Suprapubic skin (tissue), 4 donors: ENCODE measurements at regions not wholly inside any gene's neighbourhood (a gene's known extent, or its start where the extent isn't known, plus 50 kb on each side); places are given as distances from the start of the nearest gene placed in this dataset.

Source experiments
- DNase-seq, 2 donors: peaks; one replicate each; pipeline ENCODE4 v3.0.0-alpha.2; 2019; ENCODE audit warnings: low spot score in 2 of 2
- H3K27ac ChIP-seq: fragments of 200-600 bp; sonication (generic); one replicate; pipeline ENCODE4 v1.5.1; 2019
- H3K27me3 ChIP-seq: fragments of 200-600 bp; sonication (generic); one replicate; pipeline ENCODE4 v1.5.1; 2019
- H3K36me3 ChIP-seq: fragments of 200-600 bp; sonication (generic); one replicate; pipeline ENCODE4 v1.5.1; 2019
- H3K4me1 ChIP-seq: fragments of 200-600 bp; sonication (generic); one replicate; pipeline ENCODE4 v1.5.1; 2019
- H3K4me3 ChIP-seq: fragments of 200-600 bp; sonication (generic); one replicate; pipeline ENCODE4 v1.5.1; 2019; ENCODE audit warnings: mild to moderate bottlenecking
- H3K9me3 ChIP-seq: fragments of 200-600 bp; sonication (generic); one replicate; pipeline ENCODE4 v1.5.1; 2019
- CTCF ChIP-seq, 2 donors: fragments of 200-600 bp in 1 of 2; fragments of 450-650 bp in 1 of 2; sonication (generic) in 1 of 2; IDR thresholded peaks; one replicate each; pipeline ENCODE4 v1.5.1; 2016 to 2019; ENCODE audit warnings: antibody characterized with exemption in 2 of 2, mild to moderate bottlenecking in 1 of 2, moderate library complexity in 1 of 2
- EP300 ChIP-seq: sonication (generic); formaldehyde crosslinking; IDR thresholded peaks from one replicate; pipeline ENCODE4 v1.6.1; 2017; ENCODE audit warnings: antibody characterized with exemption
- POLR2A ChIP-seq, 2 donors: fragments of 450-650 bp; IDR thresholded peaks; one replicate each; pipeline ENCODE4 v1.6.1; 2017; ENCODE audit warnings: antibody characterized with exemption in 2 of 2, mild to moderate bottlenecking in 2 of 2, moderate library complexity in 2 of 2
- POLR2AphosphoS5 ChIP-seq, 3 donors: sonication (generic); formaldehyde crosslinking; IDR thresholded peaks; one replicate each; pipeline ENCODE4 v1.6.1; 2017; ENCODE audit warnings: antibody characterized with exemption in 3 of 3
- WGBS: methylation state at CpG from one replicate; pipeline ENCODE4 v1.1.5; 2018; 5-methylcytosine and 5-hydroxymethylcytosine counted together

- no peak for TF ChIP-seq EP300
- TF ChIP-seq CTCF (IDR thresholded peaks at IDR 0.05) = no peak
- no peak for TF ChIP-seq POLR2A (IDR thresholded peaks at IDR 0.05)
- TF ChIP-seq POLR2AphosphoS5 (IDR thresholded peaks at IDR 0.05) = no peak
- H3K4me3 ChIP-seq = no peak overlapping the region
- no peaks in the 10 kb centered on the region for H3K36me3 ChIP-seq
- no peaks in the 10 kb centered on the region for H3K9me3 ChIP-seq
- WGBS = 65% methylated on average over 2 of the region's 2 CpGs
- DNase-seq = no peak
- H3K4me1 ChIP-seq = no peaks in the 10 kb centered on the region
- H3K27ac ChIP-seq = no peak overlapping the region
- H3K27me3 ChIP-seq = no peaks in the 10 kb centered on the region
These were observed 1222.4 kb upstream of the PRKX start for GRCh38 chrX:4935846-4936245.

- no peak for DNase-seq
- Histone ChIP-seq H3K36me3 (no peaks in the 10 kb centered on the region), H3K27me3 (no peaks in the 10 kb centered on the region), H3K27ac (no peak overlapping the region), H3K9me3 (no peaks in the 10 kb centered on the region), H3K4me1 (no peaks in the 10 kb centered on the region), H3K4me3 (no peak overlapping the region)
- 75% methylated on average over 2 of the region's 2 CpGs for WGBS
- no peak for TF ChIP-seq POLR2AphosphoS5 (IDR thresholded peaks at IDR 0.05)
- TF ChIP-seq EP300 = no peak
- no peak for TF ChIP-seq POLR2A (IDR thresholded peaks at IDR 0.05)
- TF ChIP-seq CTCF (IDR thresholded peaks at IDR 0.05) = no peak
These were observed 1222.0 kb upstream of the PRKX start for GRCh38 chrX:4935401-4935800.

- WGBS = 51% methylated on average over 5 of the region's 5 CpGs
- no peaks in the 10 kb centered on the region for H3K4me1 ChIP-seq
- DNase-seq = no peak
These were observed 1219.3 kb upstream of the PRKX start for GRCh38 chrX:4932790-4933189.

GRCh38 chrX:4930426-4930825 is 1217.0 kb upstream of the PRKX start:
- H3K4me3 ChIP-seq = no peak overlapping the region
- H3K27ac ChIP-seq = no peak overlapping the region
- no peaks in the 10 kb centered on the region for H3K27me3 ChIP-seq
- DNase-seq = no peak
- TF ChIP-seq POLR2A (IDR thresholded peaks at IDR 0.05) (no peak), EP300 (no peak), CTCF (IDR thresholded peaks at IDR 0.05) (no peak), POLR2AphosphoS5 (IDR thresholded peaks at IDR 0.05) (no peak)
- H3K9me3 ChIP-seq = no peaks in the 10 kb centered on the region
- H3K36me3 ChIP-seq = no peaks in the 10 kb centered on the region
- WGBS = 57% methylated on average over 6 of the region's 6 CpGs
- H3K4me1 ChIP-seq = no peaks in the 10 kb centered on the region

More at GRCh38 chrX:4932790-4933189, 1219.3 kb upstream of the PRKX start:
- Histone ChIP-seq H3K4me3 (no peak overlapping the region), H3K36me3 (no peaks in the 10 kb centered on the region), H3K27ac (no peak overlapping the region), H3K9me3 (no peaks in the 10 kb centered on the region), H3K27me3 (no peaks in the 10 kb centered on the region)
- no peak for TF ChIP-seq POLR2A (IDR thresholded peaks at IDR 0.05)
- TF ChIP-seq POLR2AphosphoS5 (IDR thresholded peaks at IDR 0.05) = no peak
- TF ChIP-seq CTCF (IDR thresholded peaks at IDR 0.05) = no peak
- TF ChIP-seq EP300 = no peak

GRCh38 chrX:4925911-4926310 is 1212.5 kb upstream of the PRKX start:
- TF ChIP-seq CTCF (IDR thresholded peaks at IDR 0.05) (no peak), POLR2A (IDR thresholded peaks at IDR 0.05) (no peak), EP300 (no peak), POLR2AphosphoS5 (IDR thresholded peaks at IDR 0.05) (no peak)
- H3K36me3 ChIP-seq = no peaks in the 10 kb centered on the region
- H3K9me3 ChIP-seq = no peaks in the 10 kb centered on the region
- H3K4me1 ChIP-seq = no peaks in the 10 kb centered on the region
- no peak overlapping the region for H3K27ac ChIP-seq
- H3K4me3 ChIP-seq = no peak overlapping the region
- 84% methylated on average over 5 of the region's 5 CpGs for WGBS
- H3K27me3 ChIP-seq = no peaks in the 10 kb centered on the region
- no peak for DNase-seq
